ENCODE measurements at regions not wholly inside any gene's neighbourhood (a gene's known extent, or its start where the extent isn't known, plus 50 kb on each side); places are given as distances from the start of the nearest gene placed in this dataset.

DNA sequence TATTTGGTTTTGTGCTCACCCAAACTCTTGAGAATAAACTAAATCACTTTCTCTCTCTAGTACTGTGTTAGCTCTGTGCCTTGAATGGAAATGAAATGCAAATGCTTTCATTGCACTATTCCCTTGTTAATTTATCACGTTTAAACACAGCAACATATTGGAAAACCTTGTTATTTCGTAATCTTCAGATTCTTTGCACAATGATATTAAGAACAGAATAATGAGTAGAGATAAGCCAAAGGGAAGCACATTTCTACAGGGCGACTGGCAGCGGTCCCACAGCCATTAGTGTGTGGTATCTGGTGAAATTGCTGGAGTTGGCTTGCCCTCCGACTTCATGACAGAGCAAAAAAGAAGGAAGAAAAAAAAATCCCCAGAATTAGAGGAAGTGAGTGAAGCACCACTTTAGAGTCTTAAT lies 166.1 kb upstream of the E2F7 start:
- peak; percentile 2 for DNase-seq (ENCODE audit: low read depth)
- no peak overlapping the region for H3K4me3 ChIP-seq (ENCODE audit: low read depth, low read length)
- TF ChIP-seq MYC (IDR thresholded peaks at IDR 0.05; ENCODE audit: low read depth, low read length) (no peak), CTCF (IDR thresholded peaks at IDR 0.05; ENCODE audit: low read depth, low read length) (no peak), POLR2A (IDR thresholded peaks at IDR 0.05; ENCODE audit: extremely low read depth, insufficient read length) (no peak)
- TF ChIP-seq, protein P1, sequence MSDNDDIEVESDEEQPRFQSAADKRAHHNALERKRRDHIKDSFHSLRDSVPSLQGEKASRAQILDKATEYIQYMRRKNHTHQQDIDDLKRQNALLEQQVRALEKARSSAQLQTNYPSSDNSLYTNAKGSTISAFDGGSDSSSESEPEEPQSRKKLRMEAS (IDR thresholded peaks at IDR 0.05; ENCODE audit: low read depth, low read length), result no peak

DNA sequence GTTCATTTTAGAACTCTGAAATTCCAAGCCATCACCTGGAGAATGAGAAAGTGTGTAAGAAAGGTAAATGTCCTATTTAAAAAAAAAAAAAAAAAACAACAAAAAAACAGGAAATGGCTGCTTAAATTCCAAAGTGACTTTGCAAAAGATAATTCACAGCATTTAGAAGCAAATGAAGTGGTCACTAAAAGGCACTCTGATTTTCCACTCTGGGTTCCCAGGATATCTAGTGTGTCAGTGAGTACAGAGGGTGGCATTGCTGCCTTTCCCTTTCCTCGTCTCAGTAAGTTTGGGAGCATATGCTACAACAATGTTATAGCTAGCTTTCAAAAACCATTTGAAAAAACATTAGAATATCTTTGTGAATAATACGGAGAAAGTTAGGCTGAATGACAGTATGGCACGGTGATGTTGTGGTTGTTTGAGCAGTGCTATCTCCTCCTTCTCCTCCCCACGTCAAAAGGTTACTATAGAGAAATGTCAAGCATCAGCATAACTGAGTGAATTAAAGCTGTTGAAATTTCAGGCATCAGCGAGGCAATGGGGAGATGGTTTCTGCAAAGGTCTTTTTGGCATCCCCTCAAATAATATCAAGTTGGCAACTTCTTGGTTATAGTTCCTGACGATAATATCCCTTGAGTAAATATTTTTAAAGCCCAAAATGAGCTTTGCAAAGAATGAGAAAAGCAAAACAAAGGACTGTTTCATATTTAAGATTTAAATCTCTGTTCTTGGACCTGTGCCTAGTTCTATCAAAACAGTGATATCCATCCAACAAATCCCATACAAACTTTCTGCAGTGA lies 164.5 kb upstream of the E2F7 start:
- DNase-seq (ENCODE audit: low read depth), result no peak
- TF ChIP-seq POLR2A (IDR thresholded peaks at IDR 0.05; ENCODE audit: extremely low read depth, insufficient read length) (no peak), CTCF (IDR thresholded peaks at IDR 0.05; ENCODE audit: low read depth, low read length) (no peak), MYC (IDR thresholded peaks at IDR 0.05; ENCODE audit: low read depth, low read length) (no peak)
- TF ChIP-seq, protein P1 (IDR thresholded peaks at IDR 0.05; ENCODE audit: low read depth, low read length), result no peak
- no peak overlapping the region for H3K4me3 ChIP-seq (ENCODE audit: low read depth, low read length)

GRCh38 chr12:77228376-77228775 lies 163.0 kb upstream of the E2F7 start:
- H3K4me3 ChIP-seq (ENCODE audit: low read depth, low read length), result no peak overlapping the region
- DNase-seq (ENCODE audit: low read depth), result no peak
- TF ChIP-seq, protein P1 (IDR thresholded peaks at IDR 0.05; ENCODE audit: low read depth, low read length), result no peak
- no peak for TF ChIP-seq CTCF (IDR thresholded peaks at IDR 0.05; ENCODE audit: low read depth, low read length)
- no peak for TF ChIP-seq POLR2A (IDR thresholded peaks at IDR 0.05; ENCODE audit: extremely low read depth, insufficient read length)
- TF ChIP-seq MYC (IDR thresholded peaks at IDR 0.05; ENCODE audit: low read depth, low read length), result no peak

DNA sequence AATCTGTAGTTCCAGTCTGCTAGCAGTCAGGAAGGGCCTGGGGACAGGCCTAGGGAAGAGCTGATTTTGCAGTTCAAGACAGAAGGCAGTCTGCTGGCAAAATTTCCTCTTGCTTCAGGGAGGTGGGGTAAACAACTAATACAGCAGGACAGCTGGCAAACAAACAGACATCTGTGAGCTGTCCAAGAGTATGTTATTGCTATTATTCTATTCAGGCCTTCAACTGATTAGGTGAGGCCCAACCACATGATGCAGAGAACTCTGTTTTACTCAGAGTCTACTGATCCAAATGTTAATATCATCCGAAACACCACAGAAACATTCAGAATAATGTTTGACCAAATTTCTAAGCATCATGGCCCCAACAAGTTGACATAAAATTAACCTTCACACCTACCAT lies 161.0 kb upstream of the E2F7 start:
- no peak for DNase-seq (ENCODE audit: low read depth)
- no peak for TF ChIP-seq POLR2A (IDR thresholded peaks at IDR 0.05; ENCODE audit: extremely low read depth, insufficient read length)
- TF ChIP-seq MYC (IDR thresholded peaks at IDR 0.05; ENCODE audit: low read depth, low read length), result no peak
- TF ChIP-seq CTCF (IDR thresholded peaks at IDR 0.05; ENCODE audit: low read depth, low read length), result no peak
- TF ChIP-seq, protein P1 (IDR thresholded peaks at IDR 0.05; ENCODE audit: low read depth, low read length), result no peak
- no peak overlapping the region for H3K4me3 ChIP-seq (ENCODE audit: low read depth, low read length)

DNA sequence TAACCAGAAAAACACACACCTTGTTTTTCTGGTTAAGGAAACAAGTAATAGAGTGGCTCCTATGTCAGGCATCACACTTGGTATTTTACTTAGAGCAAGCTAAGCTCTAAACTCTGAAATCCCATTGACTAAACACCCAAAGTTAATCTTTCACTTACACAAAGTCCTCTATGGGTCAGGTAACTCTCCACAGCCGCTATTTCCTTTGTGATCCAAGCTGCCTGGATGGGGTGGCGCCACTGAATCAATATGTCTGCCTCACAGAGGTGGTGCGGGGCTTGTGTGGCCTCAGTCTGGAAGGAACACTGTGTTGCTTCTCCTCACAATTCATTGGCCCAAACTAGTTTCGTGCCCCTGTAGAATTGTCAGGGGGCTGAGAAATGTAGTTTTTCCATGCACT lies 160.0 kb upstream of the E2F7 start:
- no peak for DNase-seq (ENCODE audit: low read depth)
- TF ChIP-seq MYC (IDR thresholded peaks at IDR 0.05; ENCODE audit: low read depth, low read length) (no peak), POLR2A (IDR thresholded peaks at IDR 0.05; ENCODE audit: extremely low read depth, insufficient read length) (no peak), CTCF (IDR thresholded peaks at IDR 0.05; ENCODE audit: low read depth, low read length) (no peak)
- TF ChIP-seq, protein P1 (IDR thresholded peaks at IDR 0.05; ENCODE audit: low read depth, low read length), result no peak
- no peak overlapping the region for H3K4me3 ChIP-seq (ENCODE audit: low read depth, low read length)
